Activated T-cell treated with anti-CD3 and anti-CD28 coated beads for 48 hours (primary cell): ENCODE measurements at regions not wholly inside any gene's neighbourhood (a gene's known extent, or its start where the extent isn't known, plus 50 kb on each side); places are given as distances from the start of the nearest gene placed in this dataset.

Experiments
- DNase-seq: peaks from one replicate; pipeline ENCODE4 v3.0.0-alpha.2; 2020; ENCODE audit warnings: low read depth

DNA sequence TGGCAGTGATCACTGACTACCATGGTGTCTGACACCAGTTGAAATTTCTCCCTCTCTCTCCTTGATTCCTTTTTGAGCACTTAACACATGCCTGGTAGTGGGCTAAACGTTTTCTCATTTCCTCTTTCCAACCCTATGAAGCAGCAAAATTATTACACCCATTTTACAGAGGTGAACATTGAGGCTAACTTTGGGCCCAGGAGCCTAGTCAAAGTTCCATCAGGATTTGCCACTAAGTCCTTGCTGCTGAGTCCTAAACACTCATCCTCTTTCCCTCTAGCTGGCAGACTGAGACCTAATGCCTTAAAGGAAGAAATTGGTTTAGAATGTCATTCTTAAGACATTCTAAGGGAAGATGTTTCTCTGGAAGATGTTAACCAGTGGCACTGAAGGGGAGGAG lies 74.7 kb upstream of the IRX3 start:
- no peak for DNase-seq

DNA sequence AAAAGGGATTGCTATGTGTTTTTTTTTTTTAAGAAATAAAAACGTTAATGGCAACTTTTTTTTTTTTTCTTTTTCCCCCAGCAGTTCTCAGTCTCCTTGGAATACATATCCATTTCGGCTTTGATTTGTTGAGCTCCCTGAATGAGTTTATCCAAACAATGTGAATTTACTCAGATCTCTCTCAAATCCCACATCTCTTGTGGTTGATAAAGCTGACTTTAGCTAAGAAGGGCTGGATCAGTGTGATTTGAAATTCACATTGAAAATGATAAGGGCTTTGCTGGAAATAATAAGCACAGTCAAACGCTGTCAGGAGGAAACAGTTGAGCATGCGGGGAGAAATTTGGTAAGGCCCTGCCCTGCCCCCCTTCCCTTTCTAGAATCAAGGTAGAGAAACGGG lies 74.1 kb upstream of the IRX3 start:
- no peak for DNase-seq

DNA sequence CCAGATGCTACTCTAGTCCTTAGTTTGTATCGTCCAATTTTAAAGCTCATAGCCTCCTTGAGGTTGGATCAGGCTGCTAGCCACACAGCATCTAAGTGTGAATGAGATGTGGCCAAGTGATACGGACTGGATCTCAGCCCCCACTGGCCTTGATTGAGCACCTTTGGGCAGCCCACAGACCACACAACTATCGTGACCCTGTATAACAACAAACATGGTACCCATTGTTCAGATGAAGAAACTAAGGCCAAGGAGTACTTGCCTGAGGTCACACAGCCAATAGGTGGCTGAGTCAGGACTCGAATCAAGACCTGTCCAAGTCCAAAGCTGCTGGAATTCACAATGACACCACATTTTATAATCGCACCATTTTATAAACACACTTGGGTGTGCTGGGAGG lies 73.0 kb upstream of the IRX3 start:
- DNase-seq: no peak

DNA sequence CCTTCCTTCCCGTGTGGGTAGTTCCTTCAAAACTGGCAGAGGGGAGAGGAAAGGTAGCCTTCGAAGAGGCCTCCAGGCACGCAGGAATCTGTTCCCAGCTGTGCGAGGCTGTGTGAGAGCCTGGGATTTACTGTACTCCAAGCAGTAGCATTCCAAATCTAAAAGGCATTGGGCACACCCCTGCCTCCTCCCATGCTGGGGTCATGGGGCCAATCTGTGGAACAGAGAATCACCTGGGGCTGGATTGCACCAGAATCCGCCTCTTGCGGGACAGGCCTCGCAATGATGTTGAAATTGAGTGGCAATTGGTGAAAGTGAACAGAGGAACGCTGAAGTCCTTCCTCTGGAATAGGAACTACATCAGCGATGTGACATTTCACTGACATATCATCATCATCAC lies 72.5 kb upstream of the IRX3 start:
- DNase-seq: no peak

DNA sequence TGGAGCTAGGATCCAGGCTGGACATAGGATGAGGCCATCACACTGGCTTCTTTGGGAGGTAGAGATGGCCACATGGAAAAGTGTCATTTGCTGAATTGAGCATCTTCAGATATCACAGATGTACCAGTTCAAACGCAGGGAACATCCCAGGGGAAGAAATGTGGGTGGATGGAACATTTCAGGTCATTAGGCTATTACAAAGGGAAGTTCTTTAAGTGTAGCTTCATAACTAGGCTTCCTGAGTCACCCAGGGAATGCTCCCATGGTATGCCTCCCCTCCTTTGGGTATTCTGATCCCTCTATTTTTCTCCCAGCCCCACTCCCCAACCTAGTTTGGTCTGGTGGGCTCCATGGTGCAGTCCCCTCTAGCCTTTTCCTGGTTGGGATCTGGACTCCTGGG lies 69.8 kb upstream of the IRX3 start:
- no peak for DNase-seq

DNA sequence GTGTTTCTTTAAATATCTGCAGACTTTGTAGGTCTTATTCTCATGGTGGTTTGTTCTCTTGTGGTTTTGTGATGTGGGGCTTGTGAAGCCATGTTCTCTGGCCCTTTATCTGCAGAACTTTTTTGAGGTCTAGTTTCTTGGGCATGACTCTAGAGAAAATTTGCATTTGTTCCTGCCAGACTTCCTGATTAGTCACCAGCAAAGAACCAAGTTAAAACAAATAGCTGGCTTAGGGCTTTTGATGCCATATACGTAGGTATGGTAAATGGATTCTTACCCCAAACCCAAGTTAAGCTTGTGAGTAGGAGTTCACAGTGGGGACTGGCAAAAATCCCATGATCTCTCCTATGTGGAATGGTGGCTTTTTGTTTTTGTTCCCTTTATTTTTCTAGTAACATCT lies 68.7 kb upstream of the IRX3 start:
- no peak for DNase-seq

DNA sequence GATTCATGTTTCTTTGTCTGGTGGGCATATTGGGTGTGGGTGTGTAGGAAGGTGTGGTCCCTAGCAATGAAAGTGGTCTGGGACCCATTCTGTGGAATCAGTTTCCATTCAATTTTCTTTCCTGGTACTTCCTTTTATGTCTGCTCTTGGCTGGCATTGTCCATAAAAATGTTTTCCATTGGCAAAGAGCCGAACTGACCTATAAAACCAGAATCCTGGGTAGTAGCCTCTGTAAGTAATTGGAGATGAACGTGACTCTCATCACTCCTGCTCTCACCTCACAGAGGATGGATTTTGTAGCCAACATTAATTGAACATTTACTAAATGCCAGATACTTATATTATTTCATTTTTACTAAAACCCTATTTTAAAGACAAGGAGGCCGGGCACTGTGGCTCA lies 66.5 kb upstream of the IRX3 start:
- no peak for DNase-seq

DNA sequence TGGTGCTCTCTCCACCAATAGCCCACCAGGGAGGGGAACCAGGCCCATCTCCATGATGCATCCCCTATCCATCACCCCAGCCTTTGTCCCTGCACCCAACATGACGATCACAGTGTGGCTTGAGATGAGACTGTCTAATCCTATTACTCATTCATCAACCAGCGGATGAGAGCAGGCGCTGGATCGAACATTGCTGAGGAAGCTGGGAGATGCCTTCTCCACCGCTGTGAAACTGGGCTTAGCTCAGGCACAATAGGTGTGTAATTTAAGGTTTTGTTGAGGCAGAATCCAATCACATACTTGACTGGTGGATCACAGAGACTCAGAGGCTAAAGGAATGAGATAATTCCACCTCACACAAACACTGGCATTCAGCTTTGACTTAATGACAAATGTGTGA lies 64.6 kb upstream of the IRX3 start:
- no peak for DNase-seq

DNA sequence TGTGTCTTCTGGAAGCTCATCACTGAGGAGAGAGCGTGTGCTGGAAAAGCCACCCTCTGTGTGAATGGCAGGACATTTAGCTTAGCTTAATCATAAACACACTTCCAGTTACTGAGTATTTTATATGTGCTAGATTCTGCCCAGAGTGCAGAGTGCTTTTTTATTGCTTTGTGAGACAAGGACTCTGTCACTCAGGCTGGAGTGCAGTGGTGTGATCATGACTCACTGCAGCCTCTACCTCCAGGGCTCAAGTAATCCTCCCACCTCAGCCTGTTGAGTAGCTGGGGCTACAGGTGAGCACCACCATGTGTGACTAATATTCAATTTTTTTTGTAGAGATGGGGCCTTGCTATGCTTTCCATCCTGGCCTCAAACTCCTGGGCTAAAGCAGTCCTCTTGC lies 61.4 kb upstream of the IRX3 start:
- no peak for DNase-seq

DNA sequence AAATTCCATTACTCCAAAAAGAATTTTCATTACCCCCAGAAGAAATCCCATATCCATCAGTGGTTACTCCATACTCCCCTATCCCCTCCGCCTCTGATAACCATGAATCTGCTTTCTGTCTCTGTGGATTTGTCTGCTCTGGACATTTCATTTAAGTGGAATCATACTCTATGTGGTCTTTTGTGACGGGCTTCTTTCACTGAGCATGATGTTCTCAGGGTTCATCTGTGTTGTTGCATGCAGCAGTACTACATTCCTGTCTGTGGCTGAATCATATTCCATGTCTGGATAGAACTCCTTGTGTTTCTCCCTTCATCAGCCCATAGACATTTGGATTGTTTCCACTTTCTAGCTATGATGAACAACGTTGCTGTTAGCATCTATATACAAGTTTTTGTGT lies 59.5 kb upstream of the IRX3 start:
- no peak for DNase-seq

DNA sequence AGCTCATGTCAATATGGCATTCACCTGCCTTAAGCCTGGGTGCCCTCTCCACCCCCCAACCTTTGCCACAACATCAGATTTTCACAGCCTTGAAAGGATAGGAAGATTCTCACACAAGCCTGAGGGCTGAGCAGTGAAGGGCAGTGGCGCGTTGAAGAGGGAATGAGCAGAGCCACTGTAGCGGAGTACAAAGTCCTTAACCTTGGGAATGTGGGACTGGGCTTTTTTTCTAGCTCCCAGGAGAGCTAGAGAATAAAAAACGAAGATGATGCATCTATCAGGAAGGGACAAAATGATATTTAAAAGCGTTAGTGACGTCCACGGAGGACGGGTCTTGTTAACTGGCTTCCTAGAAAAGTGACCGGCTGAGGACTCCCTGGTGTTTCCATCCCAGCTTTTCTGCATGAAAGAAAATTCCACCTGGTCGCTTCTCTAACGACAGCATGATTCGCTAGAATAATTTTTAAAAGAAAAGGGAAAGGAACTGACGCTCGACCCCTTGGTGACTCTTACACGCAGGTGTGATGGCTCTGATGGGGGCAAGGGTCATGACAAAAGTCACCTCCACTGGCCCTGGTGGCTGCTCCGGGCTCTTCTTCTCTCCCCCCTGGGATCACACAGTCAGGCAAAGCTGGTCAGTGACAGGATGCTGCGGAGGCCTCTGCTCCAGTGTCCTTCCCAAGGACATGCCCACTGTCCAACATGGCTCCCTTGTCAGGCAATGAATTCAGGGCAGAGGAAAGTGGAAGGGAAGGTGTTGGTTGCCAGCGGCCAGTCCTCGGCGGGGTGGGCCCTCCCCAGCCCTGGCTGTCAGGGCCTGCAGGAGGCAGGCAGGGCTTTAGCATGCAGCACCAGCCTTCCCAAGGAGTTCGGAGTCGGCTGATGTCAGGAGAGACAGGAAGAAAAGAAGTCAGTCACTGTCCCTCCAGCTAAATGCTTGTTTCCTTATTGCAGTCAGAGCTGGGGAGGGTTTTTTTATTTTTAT lies 58.4 kb upstream of the IRX3 start:
- no peak for DNase-seq

DNA sequence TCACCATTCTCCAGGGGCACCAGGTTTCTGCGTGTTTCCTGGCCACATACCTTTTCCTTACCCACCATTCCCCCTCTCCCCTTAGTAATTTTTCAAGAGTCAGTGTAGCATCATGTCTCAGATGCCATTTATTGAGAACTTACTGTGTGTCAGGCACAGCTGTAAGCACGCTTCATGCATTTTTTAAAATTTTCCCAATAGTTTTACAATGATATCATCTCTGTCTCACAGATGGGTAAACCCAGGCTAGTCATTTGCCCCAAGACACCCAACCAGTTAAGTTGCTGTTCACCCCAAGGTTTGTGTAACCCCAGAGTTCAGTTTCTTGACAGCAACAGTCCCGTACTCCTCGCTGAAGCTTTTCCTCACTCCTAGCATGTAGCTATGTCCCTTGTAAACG lies 56.4 kb upstream of the IRX3 start:
- DNase-seq: no peak

DNA sequence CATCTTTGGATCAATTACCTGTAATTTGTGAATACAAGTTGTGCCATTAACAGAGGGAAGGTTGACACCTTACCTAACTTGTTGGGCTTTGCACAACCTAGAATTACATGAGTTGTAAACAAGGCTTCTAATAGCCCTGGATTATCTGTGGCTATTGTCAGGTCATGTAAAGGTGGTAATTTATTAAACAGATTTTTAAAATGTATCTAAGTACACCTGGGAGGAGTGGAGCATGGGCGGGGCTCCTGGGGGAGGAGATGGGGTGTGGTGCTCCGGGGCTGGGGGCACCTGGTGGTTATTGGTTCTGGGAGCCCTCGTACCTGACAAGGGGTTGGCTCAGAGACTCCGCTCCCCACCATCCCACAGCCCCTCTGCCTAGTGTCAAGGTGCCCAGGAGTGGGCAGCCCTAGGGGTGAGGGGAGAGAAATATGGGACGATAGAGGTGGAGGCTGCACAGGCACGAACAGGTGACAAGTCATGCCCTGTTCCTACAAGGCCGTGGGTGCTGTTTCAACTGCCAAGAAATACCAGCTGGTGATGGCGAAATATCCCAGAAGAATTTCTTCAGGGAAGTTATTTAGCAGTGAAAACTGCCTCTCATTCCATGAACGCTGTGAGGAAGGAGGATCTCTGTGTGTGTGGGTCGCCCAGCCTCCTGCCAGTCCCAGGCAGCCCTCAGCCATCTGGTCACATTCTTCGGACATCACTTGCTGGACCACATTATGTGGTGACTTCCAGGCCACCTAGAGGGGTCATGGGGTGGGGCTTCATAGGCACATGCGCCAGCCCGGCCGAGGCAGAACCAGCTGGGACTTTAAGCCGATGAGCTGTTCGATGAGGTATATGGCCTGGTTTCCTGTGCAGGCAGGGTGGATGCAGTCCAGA lies 55.5 kb upstream of the IRX3 start:
- no peak for DNase-seq

DNA sequence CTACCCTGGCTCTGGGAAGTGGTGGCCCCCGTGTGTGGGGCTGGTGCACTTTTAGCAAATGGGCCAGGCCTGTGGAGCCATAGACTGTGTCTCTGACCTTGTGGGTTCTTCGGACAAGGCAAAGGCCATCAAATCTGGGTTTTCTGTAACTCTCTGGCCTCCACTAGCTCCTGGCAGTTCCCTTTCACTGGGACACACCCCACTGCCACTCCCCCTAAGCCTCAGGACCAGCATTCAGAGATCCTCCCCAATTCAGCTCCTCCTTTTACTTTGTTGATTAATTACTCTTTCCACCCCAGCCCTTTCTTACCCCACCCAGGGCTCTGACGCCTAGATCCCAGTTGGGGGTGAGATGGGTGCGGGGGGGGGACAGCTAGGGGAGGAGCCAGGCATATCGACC lies 53.9 kb upstream of the IRX3 start:
- DNase-seq: no peak

DNA sequence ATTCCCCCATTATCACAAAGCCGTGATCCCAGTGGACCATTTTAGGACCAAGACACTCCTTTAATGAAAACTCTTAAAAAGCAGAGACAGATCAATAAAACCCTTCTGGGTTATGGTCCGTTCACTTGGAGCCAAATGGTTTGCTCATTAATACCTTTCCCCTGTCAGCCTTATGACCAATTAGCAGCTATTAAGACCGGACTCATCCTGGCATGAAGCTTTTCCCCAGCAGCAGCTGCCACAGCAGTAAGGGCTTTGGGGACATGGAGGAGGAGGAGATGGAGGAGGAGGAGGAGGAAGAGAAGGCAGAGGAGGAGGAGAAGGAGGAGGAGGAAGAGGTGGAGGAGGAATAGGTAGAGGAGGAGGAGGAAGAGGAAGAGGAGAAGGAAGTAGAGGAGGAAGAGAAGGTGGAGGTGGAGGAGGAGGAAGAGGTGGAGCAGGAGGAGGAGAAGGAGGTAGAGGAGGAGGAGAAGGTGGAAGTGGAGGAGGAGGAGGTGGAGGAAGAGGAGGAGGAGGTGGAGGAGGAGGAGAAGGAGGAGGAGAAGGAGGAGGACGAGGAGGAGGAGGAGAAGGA lies 50.1 kb upstream of the IRX3 start:
- no peak for DNase-seq
